Activated T-helper 1 cell treated with anti-CD3 and anti-CD28 coated beads, Interleukin-12 subunit alpha, Interleukin-12 subunit beta, Interleukin-2, Interleukin-4 antibody, amounts not matched to agents 30 ng/mL and 10 ng/mL and 1 ng/mL, durations not matched to agents 14 hours and 24 hours and 36 hours (primary cell): ENCODE measurements at regions not wholly inside any gene's neighbourhood (a gene's known extent, or its start where the extent isn't known, plus 50 kb on each side); places are given as distances from the start of the nearest gene placed in this dataset.
"Not testable (repeated sequence)": the region's sequence is repeated elsewhere in the genome, so short reads cannot be mapped to it uniquely, and the experiment has no call there.

Experiments used
- DNase-seq: peaks from one replicate; pipeline ENCODE4 v3.0.0; 2021; ENCODE audit warnings: low spot score
- H3K27ac Mint-ChIP-seq: one replicate; pipeline ENCODE4 v1.8.0; 2021; ENCODE audit warnings: mild to moderate bottlenecking, mixed read lengths
- H3K27me3 Mint-ChIP-seq: one replicate; pipeline ENCODE4 v1.8.0; 2022; ENCODE audit warnings: mild to moderate bottlenecking, moderate library complexity, mixed read lengths; ENCODE audit not compliant: insufficient read depth
- H3K36me3 Mint-ChIP-seq: one replicate; pipeline ENCODE4 v1.8.0; 2021; ENCODE audit warnings: low read depth, mixed read lengths
- H3K4me1 Mint-ChIP-seq: one replicate; pipeline ENCODE4 v1.8.0; 2021; ENCODE audit warnings: low read depth, mixed read lengths
- H3K4me3 Mint-ChIP-seq: one replicate; pipeline ENCODE4 v1.8.0; 2021; ENCODE audit warnings: mild to moderate bottlenecking, moderate library complexity, mixed read lengths
- H3K9me3 Mint-ChIP-seq: one replicate; pipeline ENCODE4 v1.8.0; 2021; ENCODE audit warnings: mixed read lengths
- intact Hi-C: fragments of 100-400 bp; cut with micrococcal nuclease; formaldehyde crosslinking; loops from one replicate; pipeline ENCODE4 v1.15.1; 2024

GRCh38 chr5:17846496-17846895 is 212.2 kb downstream of the TAF11L14 start:
- Mint-ChIP-seq H3K27ac (no peak overlapping the region), H3K9me3 (peaks cover 19% of the 10 kb centered on the region), H3K36me3 (no peaks in the 10 kb centered on the region), H3K4me1 (no peaks in the 10 kb centered on the region), H3K4me3 (no peak overlapping the region), H3K27me3 (no peaks in the 10 kb centered on the region)
- intact Hi-C loops = no loop called here
- no peak for DNase-seq

DNA sequence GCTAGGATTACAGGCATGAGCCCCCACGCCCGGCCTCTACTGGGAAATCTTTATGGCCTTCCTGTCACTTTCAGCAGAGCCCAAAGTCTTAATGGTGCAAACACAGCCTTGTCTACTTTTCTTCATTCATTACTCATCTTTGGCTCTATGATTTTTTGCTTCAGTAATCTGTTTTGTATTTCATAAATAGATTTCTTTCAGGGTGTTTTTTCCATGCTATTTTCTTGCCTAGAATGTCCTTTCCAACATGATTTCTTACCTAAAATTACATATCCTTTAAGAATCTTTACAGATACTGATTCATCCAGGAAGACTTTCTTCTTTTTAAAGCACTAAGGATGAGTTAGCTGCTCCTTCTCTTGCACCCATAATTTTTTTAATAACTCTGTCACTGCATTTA is 213.0 kb downstream of the TAF11L14 start:
- H3K36me3 Mint-ChIP-seq = no peaks in the 10 kb centered on the region
- H3K27me3 Mint-ChIP-seq = no peaks in the 10 kb centered on the region
- H3K27ac Mint-ChIP-seq = no peak overlapping the region
- no peak for DNase-seq
- H3K4me1 Mint-ChIP-seq = no peaks in the 10 kb centered on the region
- H3K9me3 Mint-ChIP-seq = peaks cover 11% of the 10 kb centered on the region
- intact Hi-C loops = no loop called here
- H3K4me3 Mint-ChIP-seq = no peak overlapping the region

DNA sequence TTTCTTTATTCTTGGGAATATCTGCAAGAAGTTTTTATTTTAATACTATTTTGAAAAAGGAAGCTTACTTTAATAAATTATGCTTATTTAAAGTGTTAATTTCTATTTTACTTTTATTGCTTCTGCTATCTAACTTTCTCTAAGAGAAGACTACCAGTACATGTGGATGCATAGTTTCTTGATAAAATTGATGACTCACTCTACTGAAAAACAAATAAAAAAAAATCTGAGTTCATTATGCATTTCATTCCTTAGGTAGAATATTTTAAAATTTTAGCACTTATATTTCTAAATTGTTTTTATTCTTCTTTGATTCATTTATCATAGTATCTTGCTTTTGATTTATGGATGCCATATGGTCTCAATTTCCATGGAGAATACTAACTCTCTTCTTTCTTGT is 217.9 kb downstream of the TAF11L14 start:
- no peaks in the 10 kb centered on the region for H3K4me1 Mint-ChIP-seq
- no peaks in the 10 kb centered on the region for H3K27me3 Mint-ChIP-seq
- no peak for DNase-seq
- intact Hi-C loops = no loop called here
- no peaks in the 10 kb centered on the region for H3K36me3 Mint-ChIP-seq
- peaks cover 4% of the 10 kb centered on the region for H3K9me3 Mint-ChIP-seq
- no peak overlapping the region for H3K27ac Mint-ChIP-seq
- H3K4me3 Mint-ChIP-seq = no peak overlapping the region

DNA sequence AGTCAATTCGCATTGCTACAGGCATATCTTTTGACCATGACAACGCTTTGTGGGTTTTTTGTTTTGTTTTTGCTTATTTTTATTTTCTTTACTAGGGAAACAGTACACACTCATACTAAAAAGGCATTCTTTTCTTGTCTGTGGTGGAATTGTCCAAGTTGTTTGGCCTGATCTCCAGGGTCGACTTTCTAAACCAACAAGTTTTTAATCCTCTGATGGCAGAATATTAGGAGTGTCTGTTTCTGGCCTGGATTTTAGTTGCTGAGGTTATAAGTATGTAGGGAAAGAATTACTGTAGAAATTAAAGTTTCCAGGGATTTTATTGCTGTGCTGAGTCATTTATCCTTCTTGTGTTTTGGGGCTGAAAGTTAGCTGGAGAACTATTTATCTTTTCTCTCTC is 218.5 kb downstream of the TAF11L14 start:
- intact Hi-C loops = no loop called here
- Mint-ChIP-seq H3K36me3 (no peaks in the 10 kb centered on the region), H3K27ac (no peak overlapping the region), H3K27me3 (no peaks in the 10 kb centered on the region), H3K4me1 (no peaks in the 10 kb centered on the region), H3K4me3 (no peak overlapping the region), H3K9me3 (peaks cover 5% of the 10 kb centered on the region)
- no peak for DNase-seq

GRCh38 chr5:17854901-17855300 is 220.6 kb downstream of the TAF11L14 start:
- no peak for DNase-seq
- Mint-ChIP-seq H3K36me3 (no peaks in the 10 kb centered on the region), H3K4me3 (no peak overlapping the region), H3K4me1 (no peaks in the 10 kb centered on the region), H3K9me3 (peaks cover 7% of the 10 kb centered on the region), H3K27ac (no peak overlapping the region), H3K27me3 (no peaks in the 10 kb centered on the region)
- intact Hi-C loops = no loop called here

GRCh38 chr5:17860660-17861315 is 226.5 kb downstream of the TAF11L14 start:
- intact Hi-C loops = no loop called here
- Mint-ChIP-seq H3K36me3 (no peaks in the 10 kb centered on the region), H3K9me3 (peaks cover 18% of the 10 kb centered on the region), H3K4me1 (no peaks in the 10 kb centered on the region), H3K4me3 (no peak overlapping the region), H3K27ac (no peak overlapping the region), H3K27me3 (no peaks in the 10 kb centered on the region)
- no peak for DNase-seq

GRCh38 chr5:17864903-17865302 is 230.6 kb downstream of the TAF11L14 start:
- H3K27ac Mint-ChIP-seq, DNase-seq, H3K4me1 Mint-ChIP-seq, intact Hi-C loops, H3K36me3 Mint-ChIP-seq, H3K4me3 Mint-ChIP-seq, H3K27me3 Mint-ChIP-seq: not testable (repeated sequence)
- H3K9me3 Mint-ChIP-seq = peaks cover 15% of the 10 kb centered on the region

DNA sequence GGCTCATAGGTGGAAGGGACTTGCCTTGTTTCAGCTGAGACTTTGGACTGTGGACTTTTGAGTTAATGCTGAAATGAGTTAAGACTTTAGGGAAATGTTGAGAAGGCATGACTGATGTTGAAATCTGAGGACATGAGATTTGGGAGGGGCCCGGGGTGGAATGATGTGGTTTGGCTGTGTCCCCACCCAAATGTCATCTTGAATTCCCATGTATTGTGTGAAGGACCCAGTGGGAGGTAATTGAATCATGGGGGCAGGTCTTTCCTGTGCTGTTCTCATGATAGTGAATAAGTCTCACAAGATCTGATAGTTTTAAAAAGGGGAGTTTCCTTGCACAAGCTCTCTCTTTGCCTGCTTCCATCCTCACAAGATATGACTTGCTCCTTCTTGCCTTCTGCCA is 231.7 kb downstream of the TAF11L14 start:
- DNase-seq, H3K36me3 Mint-ChIP-seq, H3K27ac Mint-ChIP-seq, intact Hi-C loops, H3K4me3 Mint-ChIP-seq, H3K27me3 Mint-ChIP-seq, H3K4me1 Mint-ChIP-seq: not testable (repeated sequence)
- H3K9me3 Mint-ChIP-seq = peaks cover 15% of the 10 kb centered on the region

DNA sequence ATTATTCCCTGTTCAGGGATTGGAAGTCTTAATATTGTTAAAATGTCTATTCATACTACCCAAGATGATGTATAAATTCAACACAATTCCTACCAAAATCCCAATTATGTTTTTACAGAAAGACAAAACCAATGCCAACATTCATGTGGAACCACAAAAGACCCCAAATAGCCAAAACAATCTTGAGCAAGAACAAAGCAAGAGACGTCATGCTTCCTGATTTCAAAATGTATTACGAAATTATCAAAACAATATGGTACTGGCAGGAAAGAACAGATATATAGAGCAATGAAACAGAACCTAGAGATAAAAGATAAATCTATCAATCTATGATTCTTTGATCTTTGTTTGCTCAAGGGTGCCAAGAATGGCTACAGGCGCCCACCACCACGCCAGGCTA is 237.9 kb downstream of the TAF11L14 start:
- Mint-ChIP-seq H3K4me1 (no peaks in the 10 kb centered on the region), H3K9me3 (peaks cover 3% of the 10 kb centered on the region), H3K27ac (no peak overlapping the region), H3K27me3 (no peaks in the 10 kb centered on the region), H3K4me3 (no peak overlapping the region), H3K36me3 (no peaks in the 10 kb centered on the region)
- no peak for DNase-seq
- intact Hi-C loops = no loop called here

DNA sequence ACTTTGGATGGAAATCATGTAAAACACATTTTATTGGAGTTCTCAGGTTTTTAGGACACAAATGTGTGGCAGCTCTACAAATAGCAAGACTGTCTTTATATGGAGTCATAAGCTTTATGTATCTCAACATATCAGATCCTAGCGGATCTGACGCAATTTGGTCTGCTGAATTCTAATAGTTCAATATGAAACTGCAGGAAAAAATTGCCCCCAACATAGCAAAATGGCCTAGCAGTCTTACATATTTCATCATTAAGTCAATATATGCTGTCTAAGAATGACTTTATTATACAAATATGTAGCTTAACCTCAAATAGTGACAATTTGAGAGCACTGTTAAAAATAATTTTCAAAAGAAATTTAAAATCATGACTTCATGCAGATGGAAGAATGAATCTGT is 244.3 kb downstream of the TAF11L14 start:
- Mint-ChIP-seq H3K27ac (no peak overlapping the region), H3K4me3 (no peak overlapping the region), H3K9me3 (peaks cover 6% of the 10 kb centered on the region), H3K27me3 (no peaks in the 10 kb centered on the region), H3K4me1 (no peaks in the 10 kb centered on the region), H3K36me3 (no peaks in the 10 kb centered on the region)
- no peak for DNase-seq
- intact Hi-C loops = no loop called here

DNA sequence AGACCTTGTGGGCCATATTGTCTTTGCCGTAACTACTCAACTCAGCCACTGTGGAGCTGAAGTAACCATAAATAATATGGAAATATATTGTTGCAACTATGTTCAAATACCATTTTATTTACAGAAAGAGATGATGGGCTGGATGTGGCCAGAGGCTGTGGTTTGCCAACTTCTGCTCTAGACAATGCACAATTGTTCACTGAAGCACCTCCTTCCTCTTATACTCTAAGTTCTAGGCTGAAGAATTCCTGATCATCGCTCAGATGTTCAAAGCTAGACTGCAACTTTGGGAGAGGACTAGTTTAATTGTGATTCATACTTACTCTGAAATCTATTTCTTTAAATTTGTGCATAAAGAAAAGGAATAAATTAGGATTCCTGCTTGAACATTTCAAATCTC is 245.0 kb downstream of the TAF11L14 start:
- Mint-ChIP-seq H3K4me3 (no peak overlapping the region), H3K4me1 (no peaks in the 10 kb centered on the region), H3K9me3 (peaks cover 6% of the 10 kb centered on the region), H3K36me3 (no peaks in the 10 kb centered on the region), H3K27me3 (no peaks in the 10 kb centered on the region), H3K27ac (no peak overlapping the region)
- no peak for DNase-seq
- intact Hi-C loops = no loop called here

- Mint-ChIP-seq H3K9me3 (peaks cover 11% of the 10 kb centered on the region), H3K4me1 (no peaks in the 10 kb centered on the region), H3K36me3 (no peaks in the 10 kb centered on the region), H3K4me3 (no peak overlapping the region), H3K27me3 (no peaks in the 10 kb centered on the region), H3K27ac (no peak overlapping the region)
- intact Hi-C loops = no loop called here
- no peak for DNase-seq
These were observed 246.6 kb downstream of the TAF11L14 start for GRCh38 chr5:17880869-17881268.

GRCh38 chr5:17882760-17883488 is 248.7 kb downstream of the TAF11L14 start:
- Mint-ChIP-seq H3K9me3 (peaks cover 11% of the 10 kb centered on the region), H3K36me3 (no peaks in the 10 kb centered on the region), H3K4me3 (no peak overlapping the region), H3K27ac (no peak overlapping the region), H3K27me3 (no peaks in the 10 kb centered on the region), H3K4me1 (no peaks in the 10 kb centered on the region)
- no peak for DNase-seq
- intact Hi-C loops = no loop called here

GRCh38 chr5:17888155-17888554 is 253.9 kb downstream of the TAF11L14 start:
- Mint-ChIP-seq H3K9me3 (peaks cover 17% of the 10 kb centered on the region), H3K4me1 (no peaks in the 10 kb centered on the region), H3K27ac (no peak overlapping the region), H3K4me3 (no peak overlapping the region), H3K27me3 (no peaks in the 10 kb centered on the region), H3K36me3 (no peaks in the 10 kb centered on the region)
- intact Hi-C loops = no loop called here
- no peak for DNase-seq
